Uterus (tissue), 2 donors: ENCODE measurements at regions not wholly inside any gene's neighbourhood (a gene's known extent, or its start where the extent isn't known, plus 50 kb on each side); places are given as distances from the start of the nearest gene placed in this dataset.

Experiments
- CTCF ChIP-seq, 4 experiments: fragments of 200-600 bp in 2 of 4; fragments of 450-650 bp in 2 of 4; sonication (generic) in 2 of 4; IDR thresholded peaks; one replicate each; pipeline ENCODE4 v1.5.1; 2016 to 2019; ENCODE audit warnings: antibody characterized with exemption in 4 of 4, mild to moderate bottlenecking in 2 of 4, moderate library complexity in 1 of 4
- POLR2A ChIP-seq, 2 donors: fragments of 450-650 bp; IDR thresholded peaks; one replicate each; pipeline ENCODE4 v1.6.1; 2016; ENCODE audit warnings: antibody characterized with exemption in 2 of 2, mild to moderate bottlenecking in 1 of 2, moderate library complexity in 1 of 2

GRCh38 chr5:12480487-12480886, 576.2 kb upstream of the CTNND2 start:
- TF ChIP-seq CTCF (IDR thresholded peaks at IDR 0.05) (no peak), POLR2A (IDR thresholded peaks at IDR 0.05) (no peak)
